GM12873 (cell line): ENCODE measurements at regions not wholly inside any gene's neighbourhood (a gene's known extent, or its start where the extent isn't known, plus 50 kb on each side); places are given as distances from the start of the nearest gene placed in this dataset.

Experiments used
- TF ChIP-seq, protein P1 (sequence below): IDR thresholded peaks from 2 replicates; pipeline ENCODE4 v1.5.1; 2012; ENCODE audit warnings: low read depth, mild to moderate bottlenecking, moderate library complexity, low read length, control low read depth; ENCODE audit not compliant: insufficient read depth; ENCODE audit errors: missing control alignments

DNA sequence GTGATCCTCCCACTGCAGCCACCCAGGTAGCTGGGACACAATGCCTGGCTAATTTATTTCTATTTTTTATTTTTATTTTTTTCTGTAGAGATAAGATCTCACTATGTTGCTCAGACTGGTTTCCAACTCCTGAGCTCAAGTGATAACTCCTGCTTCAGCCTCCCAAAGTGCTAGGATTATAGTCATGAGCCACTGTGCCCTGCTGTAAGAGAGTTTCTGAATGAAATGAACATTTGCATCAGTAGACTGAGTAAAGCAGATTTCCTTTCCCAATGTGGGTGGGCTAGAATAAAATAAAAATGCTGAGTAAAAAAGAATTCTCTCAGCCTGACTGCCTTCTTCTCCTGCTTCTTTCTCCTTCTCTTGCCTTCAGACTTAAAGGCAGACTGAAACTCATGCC lies 555.4 kb upstream of the PITX2 start:
- TF ChIP-seq, protein P1, sequence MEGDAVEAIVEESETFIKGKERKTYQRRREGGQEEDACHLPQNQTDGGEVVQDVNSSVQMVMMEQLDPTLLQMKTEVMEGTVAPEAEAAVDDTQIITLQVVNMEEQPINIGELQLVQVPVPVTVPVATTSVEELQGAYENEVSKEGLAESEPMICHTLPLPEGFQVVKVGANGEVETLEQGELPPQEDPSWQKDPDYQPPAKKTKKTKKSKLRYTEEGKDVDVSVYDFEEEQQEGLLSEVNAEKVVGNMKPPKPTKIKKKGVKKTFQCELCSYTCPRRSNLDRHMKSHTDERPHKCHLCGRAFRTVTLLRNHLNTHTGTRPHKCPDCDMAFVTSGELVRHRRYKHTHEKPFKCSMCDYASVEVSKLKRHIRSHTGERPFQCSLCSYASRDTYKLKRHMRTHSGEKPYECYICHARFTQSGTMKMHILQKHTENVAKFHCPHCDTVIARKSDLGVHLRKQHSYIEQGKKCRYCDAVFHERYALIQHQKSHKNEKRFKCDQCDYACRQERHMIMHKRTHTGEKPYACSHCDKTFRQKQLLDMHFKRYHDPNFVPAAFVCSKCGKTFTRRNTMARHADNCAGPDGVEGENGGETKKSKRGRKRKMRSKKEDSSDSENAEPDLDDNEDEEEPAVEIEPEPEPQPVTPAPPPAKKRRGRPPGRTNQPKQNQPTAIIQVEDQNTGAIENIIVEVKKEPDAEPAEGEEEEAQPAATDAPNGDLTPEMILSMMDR, result no peak

GRCh38 chr4:111187108-111187507 lies 564.2 kb upstream of the PITX2 start:
- TF ChIP-seq, protein P1, result no peak

DNA sequence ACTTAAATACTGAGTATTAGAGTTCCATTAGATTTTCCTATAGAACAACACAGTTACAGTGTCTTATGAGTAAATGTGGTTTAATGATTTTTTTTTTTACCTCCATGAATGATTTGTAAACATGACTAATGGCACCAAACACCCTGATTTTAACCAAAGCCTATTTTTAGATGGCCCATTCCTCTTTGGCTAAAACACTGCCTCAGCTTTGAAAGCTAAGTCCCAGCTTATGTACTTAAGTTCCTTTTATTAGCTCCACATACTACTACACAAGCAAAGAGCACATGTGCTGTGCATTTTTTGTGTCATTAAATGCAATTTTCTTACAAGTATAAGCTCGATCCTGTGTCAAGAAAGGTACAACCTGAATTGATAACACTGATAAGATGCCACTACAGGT lies 575.6 kb upstream of the PITX2 start:
- TF ChIP-seq, protein P1, result no peak

GRCh38 chr4:111204797-111205196 lies 581.9 kb upstream of the PITX2 start:
- TF ChIP-seq, protein P1, result no peak

GRCh38 chr4:111208970-111209369 lies 586.1 kb upstream of the PITX2 start:
- TF ChIP-seq, protein P1, result no peak

DNA sequence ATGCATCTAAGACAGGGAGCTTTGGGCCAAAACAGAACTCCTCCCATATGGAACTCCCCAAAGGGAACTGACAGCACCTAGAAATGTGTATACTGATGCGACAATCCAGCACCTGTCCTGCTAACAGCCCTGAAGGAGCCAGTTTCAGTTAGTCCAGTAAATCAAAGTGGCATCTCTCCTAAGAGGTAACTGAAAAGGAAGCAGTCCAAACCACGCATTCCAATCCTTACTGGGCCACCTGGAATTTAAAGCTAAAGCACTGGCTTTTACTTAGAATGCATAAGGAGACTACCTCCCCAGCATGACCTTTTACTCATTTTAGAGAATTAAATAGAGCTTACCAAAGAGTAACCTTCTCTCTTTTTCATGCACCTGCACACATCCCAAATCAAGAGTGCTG lies 586.8 kb upstream of the PITX2 start:
- TF ChIP-seq, protein P1, result no peak

DNA sequence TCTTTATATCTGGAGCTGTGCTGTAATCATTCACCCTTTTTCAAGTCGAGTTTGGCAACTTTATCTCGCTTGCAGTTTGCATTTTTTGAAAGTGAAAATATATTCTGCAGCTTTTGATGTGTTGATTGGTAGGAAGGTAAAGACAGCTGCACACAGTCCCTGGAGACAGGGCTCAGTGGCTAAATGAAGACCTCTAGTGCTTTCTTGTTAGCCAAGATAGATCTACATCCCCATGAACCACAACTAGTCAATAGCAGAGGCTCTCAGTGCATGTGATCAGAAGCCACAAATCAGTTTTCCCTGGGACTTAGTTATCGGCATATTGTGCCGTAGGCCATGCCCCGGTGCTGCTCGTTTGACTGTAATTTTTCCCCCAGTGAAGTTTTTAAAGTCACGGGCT lies 587.7 kb upstream of the PITX2 start:
- TF ChIP-seq, protein P1, result no peak
